NCI-H1436 (cell line): ENCODE measurements at regions not wholly inside any gene's neighbourhood (a gene's known extent, or its start where the extent isn't known, plus 50 kb on each side); places are given as distances from the start of the nearest gene placed in this dataset.
"Not testable (repeated sequence)": the region's sequence is repeated elsewhere in the genome, so short reads cannot be mapped to it uniquely, and the experiment has no call there.

Experiments
- DNase-seq: peaks from one replicate; lab custom pipeline; 2025; lab: John Stamatoyannopoulos, UW

- DNase-seq, result no peak
Observed at GRCh38 chr3:81186412-81186811, 575.0 kb downstream of the GBE1 start.

GRCh38 chr3:81182086-81182875 is 579.2 kb downstream of the GBE1 start:
- DNase-seq, result not testable (repeated sequence)

GRCh38 chr3:81173514-81173913 is 587.9 kb downstream of the GBE1 start:
- no peak for DNase-seq

- no peak for DNase-seq
Observed at GRCh38 chr3:81170298-81170697, 591.1 kb downstream of the GBE1 start.

- no peak for DNase-seq
Observed at GRCh38 chr3:81164806-81165205, 596.6 kb downstream of the GBE1 start.

- no peak for DNase-seq
Observed at GRCh38 chr3:81161851-81162250, 599.6 kb downstream of the GBE1 start.

GRCh38 chr3:81161100-81161499 is 600.3 kb downstream of the GBE1 start:
- no peak for DNase-seq

- no peak for DNase-seq
Observed at GRCh38 chr3:81154611-81155143, 606.8 kb downstream of the GBE1 start.

GRCh38 chr3:81152156-81152555 is 609.3 kb downstream of the GBE1 start:
- no peak for DNase-seq

GRCh38 chr3:81132995-81133394 is 628.5 kb downstream of the GBE1 start:
- DNase-seq, result no peak

- no peak for DNase-seq
Observed at GRCh38 chr3:81105789-81106488, 655.5 kb downstream of the GBE1 start.

- DNase-seq, result no peak
Observed at GRCh38 chr3:81105206-81105605, 656.2 kb downstream of the GBE1 start.

GRCh38 chr3:81097889-81098288 is 663.6 kb downstream of the GBE1 start:
- no peak for DNase-seq

- DNase-seq, result no peak
Observed at GRCh38 chr3:81095956-81096355, 665.5 kb downstream of the GBE1 start.

- no peak for DNase-seq
Observed at GRCh38 chr3:81094986-81095385, 666.5 kb downstream of the GBE1 start.

- DNase-seq, result no peak
Observed at GRCh38 chr3:81087607-81088006, 673.8 kb downstream of the GBE1 start.

GRCh38 chr3:81086348-81086747 is 675.1 kb downstream of the GBE1 start:
- DNase-seq, result no peak

- DNase-seq, result no peak
Observed at GRCh38 chr3:81080608-81081007, 680.8 kb downstream of the GBE1 start.

GRCh38 chr3:81072591-81072990 is 688.9 kb downstream of the GBE1 start:
- DNase-seq, result no peak

- DNase-seq, result no peak
Observed at GRCh38 chr3:81068546-81068945, 692.9 kb downstream of the GBE1 start.

- no peak for DNase-seq
Observed at GRCh38 chr3:81063896-81064295, 697.5 kb downstream of the GBE1 start.

- not testable (repeated sequence) for DNase-seq
Observed at GRCh38 chr3:81051133-81051532, 710.3 kb downstream of the GBE1 start.

- no peak for DNase-seq
Observed at GRCh38 chr3:81048058-81048665, 713.3 kb downstream of the GBE1 start.
